NCI-H2029 (cell line): ENCODE measurements at regions not wholly inside any gene's neighbourhood (a gene's known extent, or its start where the extent isn't known, plus 50 kb on each side); places are given as distances from the start of the nearest gene placed in this dataset.
A peak's percentile ranks its signal among the peaks of the same experiment; 100 is the strongest.

ENCODE experiments used
- DNase-seq: peaks from one replicate; lab custom pipeline; 2025; lab: John Stamatoyannopoulos, UW

GRCh38 chr20:58000861-58001260 is 227.6 kb downstream of the ANKRD60 start:
- no peak for DNase-seq

GRCh38 chr20:57999465-58000111 is 228.9 kb downstream of the ANKRD60 start:
- DNase-seq, result no peak

- no peak for DNase-seq
Observed at GRCh38 chr20:57998981-57999464, 229.4 kb downstream of the ANKRD60 start.

- no peak for DNase-seq
Observed at GRCh38 chr20:57998276-57998675, 230.2 kb downstream of the ANKRD60 start.

GRCh38 chr20:57996936-57997890 is 231.2 kb downstream of the ANKRD60 start:
- no peak for DNase-seq

- DNase-seq, result no peak
Observed at GRCh38 chr20:57996465-57996864, 232.0 kb downstream of the ANKRD60 start.

GRCh38 chr20:57995381-57995977 is 233.0 kb downstream of the ANKRD60 start:
- no peak for DNase-seq

- no peak for DNase-seq
Observed at GRCh38 chr20:57993716-57994431, 234.6 kb downstream of the ANKRD60 start.

- no peak for DNase-seq
Observed at GRCh38 chr20:57991211-57991881, 237.1 kb downstream of the ANKRD60 start.

- no peak for DNase-seq
Observed at GRCh38 chr20:57990396-57990987, 238.0 kb downstream of the ANKRD60 start.

- no peak for DNase-seq
Observed at GRCh38 chr20:57988828-57989227, 239.6 kb downstream of the ANKRD60 start.

GRCh38 chr20:57988422-57988821 is 240.0 kb downstream of the ANKRD60 start:
- DNase-seq, result no peak

GRCh38 chr20:57987659-57988058 is 240.8 kb downstream of the ANKRD60 start:
- peak; percentile 69 for DNase-seq

GRCh38 chr20:57986666-57987065 is 241.8 kb downstream of the ANKRD60 start:
- no peak for DNase-seq

GRCh38 chr20:57985278-57985677 is 243.2 kb downstream of the ANKRD60 start:
- DNase-seq, result no peak

- no peak for DNase-seq
Observed at GRCh38 chr20:57983082-57983481, 245.4 kb downstream of the ANKRD60 start.

GRCh38 chr20:57980506-57980905 is 247.9 kb downstream of the ANKRD60 start:
- DNase-seq, result no peak

- DNase-seq, result peak; percentile 29
Observed at GRCh38 chr20:57977569-57977968, 250.9 kb downstream of the ANKRD60 start.

GRCh38 chr20:57977141-57977540 is 251.3 kb downstream of the ANKRD60 start:
- no peak for DNase-seq

- no peak for DNase-seq
Observed at GRCh38 chr20:57974863-57975262, 253.6 kb downstream of the ANKRD60 start.

- DNase-seq, result no peak
Observed at GRCh38 chr20:57973886-57974285, 254.6 kb downstream of the ANKRD60 start.
